Erythroblast (primary cell): ENCODE measurements at regions not wholly inside any gene's neighbourhood (a gene's known extent, or its start where the extent isn't known, plus 50 kb on each side); places are given as distances from the start of the nearest gene placed in this dataset.
"Not testable (repeated sequence)": the region's sequence is repeated elsewhere in the genome, so short reads cannot be mapped to it uniquely, and the experiment has no call there.

Experiments
- DNase-seq, 2 experiments: peaks; one replicate each; lab custom pipeline; 2025; lab: John Stamatoyannopoulos, UW
- GATA1 ChIP-seq: IDR thresholded peaks from 2 replicates; pipeline ENCODE4 v1.6.1; 2011; ENCODE audit warnings: low read depth, mild to moderate bottlenecking, control low read depth, low read length, moderate library complexity
- POLR2A ChIP-seq: IDR thresholded peaks from 2 replicates; pipeline ENCODE4 v1.6.1; 2011; ENCODE audit warnings: mild to moderate bottlenecking, low read length

DNA sequence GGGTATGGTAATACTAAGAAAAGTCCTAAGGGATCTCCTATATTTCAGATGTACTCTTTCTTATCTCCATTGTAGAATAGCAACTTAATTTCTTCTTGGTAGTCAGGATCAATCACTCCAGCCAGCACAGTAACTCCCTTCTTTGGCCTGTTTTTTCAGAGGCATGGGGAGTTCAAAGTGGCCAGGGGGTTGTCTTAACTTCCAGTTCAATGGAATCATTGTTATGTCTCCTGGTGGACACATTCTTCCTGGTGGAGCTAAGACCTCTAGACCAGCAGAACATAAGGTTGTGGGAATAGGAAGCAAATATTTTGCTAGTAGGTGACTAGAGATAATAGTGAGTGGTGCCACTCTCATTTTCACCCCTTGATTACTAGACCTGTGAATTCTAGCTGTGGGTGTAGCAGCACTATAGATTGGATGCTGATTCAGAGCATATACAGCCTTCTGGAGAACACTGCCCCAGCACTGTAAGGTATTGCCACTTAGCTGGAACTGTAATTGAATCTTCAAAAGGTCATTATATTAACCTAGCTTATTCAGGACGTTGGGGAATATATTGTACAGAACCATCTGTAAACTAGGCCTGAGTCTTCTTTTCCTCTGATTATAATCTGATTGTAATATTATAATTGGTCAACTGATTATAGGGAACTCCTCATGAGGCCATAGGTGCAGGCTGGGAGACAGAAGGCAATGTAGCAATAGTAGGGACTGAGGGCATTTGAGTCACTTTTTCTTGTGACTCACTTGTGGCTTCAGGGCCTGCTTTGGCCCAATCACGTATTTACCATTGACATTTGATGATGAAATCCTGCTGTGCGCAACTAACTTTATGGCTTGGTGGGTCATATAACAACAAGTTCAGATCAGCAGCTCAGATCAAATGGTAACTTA is 60.2 kb upstream of the ATP2B1 start:
- DNase-seq: peak in 1 of 2 experiments; percentile 64
- no peak for TF ChIP-seq GATA1
- no peak for TF ChIP-seq POLR2A

- no peak for DNase-seq
- TF ChIP-seq POLR2A: no peak
- no peak for TF ChIP-seq GATA1
These were observed 57.6 kb upstream of the ATP2B1 start for GRCh38 chr12:89765959-89766824.

GRCh38 chr12:89764164-89764563 is 55.5 kb upstream of the ATP2B1 start:
- not testable (repeated sequence) for DNase-seq

DNA sequence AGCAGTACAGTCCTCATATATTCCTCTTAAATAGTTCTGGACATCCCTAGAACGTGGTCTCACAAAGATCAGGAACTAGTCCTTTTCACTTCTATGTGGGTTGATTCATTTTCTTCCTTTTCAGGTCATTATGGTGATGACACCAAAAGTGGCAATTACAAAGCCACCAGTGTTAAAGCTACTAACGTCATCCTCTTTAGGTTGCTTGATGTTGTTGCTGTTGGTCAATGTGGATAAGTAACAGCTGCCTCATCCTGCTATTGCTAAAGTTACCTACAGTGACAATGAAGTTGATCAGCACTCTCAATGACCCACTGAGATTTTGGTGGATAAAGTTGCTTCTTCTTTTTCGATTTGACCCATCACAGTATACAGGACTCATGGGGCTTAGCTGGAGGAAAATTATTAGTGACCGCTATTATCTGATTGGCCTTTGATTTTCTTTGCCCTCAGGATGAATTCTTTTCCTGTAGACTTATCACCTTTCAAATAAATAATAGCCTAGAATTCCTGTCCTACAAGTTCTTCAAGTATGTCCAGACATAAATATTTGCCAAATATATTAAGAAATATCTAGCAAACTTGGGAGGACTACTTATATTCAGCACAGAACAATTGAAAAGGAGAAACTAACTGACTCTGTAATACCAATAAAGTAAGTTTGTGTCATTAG is 54.0 kb upstream of the ATP2B1 start:
- peak in 1 of 2 experiments; percentile 27 for DNase-seq
- TF ChIP-seq POLR2A: no peak
- TF ChIP-seq GATA1: no peak

GRCh38 chr12:89760783-89761182 is 52.1 kb upstream of the ATP2B1 start:
- TF ChIP-seq POLR2A: no peak
- no peak for TF ChIP-seq GATA1

More at GRCh38 chr12:89760783-89761182, 52.1 kb upstream of the ATP2B1 start:
- no peak for DNase-seq
